ENCODE measurements at regions not wholly inside any gene's neighbourhood (a gene's known extent, or its start where the extent isn't known, plus 50 kb on each side); places are given as distances from the start of the nearest gene placed in this dataset.

GRCh38 chr6:68458447-68458846 is 176.6 kb upstream of the ADGRB3 start:
- TF ChIP-seq ZSCAN29 (IDR thresholded peaks at IDR 0.05) = no peak
- no peak for TF ChIP-seq IKZF1 (conservative IDR thresholded peaks at IDR 0.05)
- TF ChIP-seq EZH2 (IDR thresholded peaks at IDR 0.05; ENCODE audit: borderline replicate concordance, control insufficient read depth, low read depth, low read length) = no peak
- no peak for TF ChIP-seq CTCF (IDR thresholded peaks at IDR 0.05 in 2 of 3, conservative IDR thresholded peaks at IDR 0.05 in 1 of 3; ENCODE audit: control insufficient read depth in 2 of 3, extremely low read depth in 1 of 3, insufficient read depth in 1 of 3, low read depth in 3 of 3, low read length in 3 of 3)
- TF ChIP-seq, protein P1, sequence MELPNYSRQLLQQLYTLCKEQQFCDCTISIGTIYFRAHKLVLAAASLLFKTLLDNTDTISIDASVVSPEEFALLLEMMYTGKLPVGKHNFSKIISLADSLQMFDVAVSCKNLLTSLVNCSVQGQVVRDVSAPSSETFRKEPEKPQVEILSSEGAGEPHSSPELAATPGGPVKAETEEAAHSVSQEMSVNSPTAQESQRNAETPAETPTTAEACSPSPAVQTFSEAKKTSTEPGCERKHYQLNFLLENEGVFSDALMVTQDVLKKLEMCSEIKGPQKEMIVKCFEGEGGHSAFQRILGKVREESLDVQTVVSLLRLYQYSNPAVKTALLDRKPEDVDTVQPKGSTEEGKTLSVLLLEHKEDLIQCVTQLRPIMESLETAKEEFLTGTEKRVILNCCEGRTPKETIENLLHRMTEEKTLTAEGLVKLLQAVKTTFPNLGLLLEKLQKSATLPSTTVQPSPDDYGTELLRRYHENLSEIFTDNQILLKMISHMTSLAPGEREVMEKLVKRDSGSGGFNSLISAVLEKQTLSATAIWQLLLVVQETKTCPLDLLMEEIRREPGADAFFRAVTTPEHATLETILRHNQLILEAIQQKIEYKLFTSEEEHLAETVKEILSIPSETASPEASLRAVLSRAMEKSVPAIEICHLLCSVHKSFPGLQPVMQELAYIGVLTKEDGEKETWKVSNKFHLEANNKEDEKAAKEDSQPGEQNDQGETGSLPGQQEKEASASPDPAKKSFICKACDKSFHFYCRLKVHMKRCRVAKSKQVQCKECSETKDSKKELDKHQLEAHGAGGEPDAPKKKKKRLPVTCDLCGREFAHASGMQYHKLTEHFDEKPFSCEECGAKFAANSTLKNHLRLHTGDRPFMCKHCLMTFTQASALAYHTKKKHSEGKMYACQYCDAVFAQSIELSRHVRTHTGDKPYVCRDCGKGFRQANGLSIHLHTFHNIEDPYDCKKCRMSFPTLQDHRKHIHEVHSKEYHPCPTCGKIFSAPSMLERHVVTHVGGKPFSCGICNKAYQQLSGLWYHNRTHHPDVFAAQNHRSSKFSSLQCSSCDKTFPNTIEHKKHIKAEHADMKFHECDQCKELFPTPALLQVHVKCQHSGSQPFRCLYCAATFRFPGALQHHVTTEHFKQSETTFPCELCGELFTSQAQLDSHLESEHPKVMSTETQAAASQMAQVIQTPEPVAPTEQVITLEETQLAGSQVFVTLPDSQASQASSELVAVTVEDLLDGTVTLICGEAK (IDR thresholded peaks at IDR 0.05; ENCODE audit: borderline replicate concordance) = no peak
- TF ChIP-seq CHD4 (IDR thresholded peaks at IDR 0.05) = no peak
- TF ChIP-seq CREB1 (IDR thresholded peaks at IDR 0.05; ENCODE audit: low read depth) = no peak
- TF ChIP-seq GATAD2B (conservative IDR thresholded peaks at IDR 0.05; ENCODE audit: low read depth) = no peak
- no peak for TF ChIP-seq RAD21 (IDR thresholded peaks at IDR 0.05; ENCODE audit: insufficient read depth, low read depth, low read length)
- TF ChIP-seq SMC3 (IDR thresholded peaks at IDR 0.05; ENCODE audit: borderline replicate concordance, low read length) = no peak
- TF ChIP-seq POLR2AphosphoS5 (IDR thresholded peaks at IDR 0.05; ENCODE audit: low read length) = no peak
- no peak for TF ChIP-seq SRF (IDR thresholded peaks at IDR 0.05; ENCODE audit: low read depth in 2 of 2, low read length in 2 of 2)
